Liver (tissue), 8 donors: ENCODE measurements at regions not wholly inside any gene's neighbourhood (a gene's known extent, or its start where the extent isn't known, plus 50 kb on each side); places are given as distances from the start of the nearest gene placed in this dataset.

Experiments used
- DNase-seq: peaks from one replicate; pipeline ENCODE4 v3.0.0-alpha.2; 2017; ENCODE audit warnings: low spot score
- H3K27ac ChIP-seq, 2 donors: one replicate each; pipeline ENCODE4 v1.7.0; 2013; ENCODE audit warnings: inconsistent platforms in 2 of 2, low read length in 2 of 2, control low read depth in 1 of 2, low read depth in 1 of 2, mild to moderate bottlenecking in 1 of 2
- H3K27me3 ChIP-seq, 4 donors: one replicate each; pipeline versions ENCODE4 v1.6.1 to v1.7.0; 2013; ENCODE audit warnings: low read length in 3 of 4, inconsistent platforms in 1 of 4, mild to moderate bottlenecking in 1 of 4, moderate library complexity in 1 of 4; ENCODE audit not compliant: control insufficient read depth in 4 of 4, insufficient read depth in 4 of 4
- H3K36me3 ChIP-seq, 4 donors: one replicate each; pipeline versions ENCODE4 v1.6.1 to v1.7.0; 2013; ENCODE audit warnings: low read length in 3 of 4, mild to moderate bottlenecking in 3 of 4, low read depth in 1 of 4, moderate library complexity in 1 of 4; ENCODE audit not compliant: control insufficient read depth in 4 of 4, insufficient read depth in 3 of 4
- H3K4me1 ChIP-seq, 4 donors: one replicate each; pipeline versions ENCODE4 v1.6.1 to v1.7.0; 2013; ENCODE audit warnings: low read length in 3 of 4, mild to moderate bottlenecking in 3 of 4, moderate library complexity in 1 of 4; ENCODE audit not compliant: control insufficient read depth in 4 of 4, insufficient read depth in 4 of 4
- H3K4me3 ChIP-seq, 3 donors: one replicate each; pipeline versions ENCODE4 v1.6.1 to v1.7.0; 2013; ENCODE audit warnings: low read length in 3 of 3, control low read depth in 1 of 3, low read depth in 1 of 3, mild to moderate bottlenecking in 1 of 3
- H3K9ac ChIP-seq, 2 donors: one replicate each; pipeline ENCODE4 v1.7.0; 2013; ENCODE audit warnings: low read length in 2 of 2, mild to moderate bottlenecking in 2 of 2, moderate library complexity in 2 of 2, control low read depth in 1 of 2, low read depth in 1 of 2
- H3K9me3 ChIP-seq, 4 donors: one replicate each; pipeline versions ENCODE4 v1.6.1 to v1.7.0; 2013; ENCODE audit warnings: low read length in 3 of 4; ENCODE audit not compliant: control insufficient read depth in 4 of 4
- CTCF ChIP-seq: fragments of 150-350 bp; IDR thresholded peaks from 2 replicates; pipeline ENCODE4 v1.5.1; 2017; ENCODE audit warnings: improper control_type of control experiment, low read depth, low read length; ENCODE audit not compliant: missing input control
- EGR1 ChIP-seq, 2 donors: IDR thresholded peaks; 2 replicates each; pipeline ENCODE4 v1.6.1; 2016 to 2018; ENCODE audit warnings: antibody characterized with exemption in 2 of 2, low read depth in 2 of 2
- GABPA ChIP-seq, 2 donors: IDR thresholded peaks in 1 of 2; conservative IDR thresholded peaks in 1 of 2; 2 replicates each; pipeline ENCODE4 v1.6.1; 2016; ENCODE audit warnings: antibody characterized with exemption in 2 of 2, mild to moderate bottlenecking in 1 of 2, moderate library complexity in 1 of 2
- JUND ChIP-seq, 2 donors: IDR thresholded peaks; 2 replicates each; pipeline ENCODE4 v1.6.1; 2016; ENCODE audit warnings: antibody characterized with exemption in 2 of 2
- RXRA ChIP-seq, 2 donors: IDR thresholded peaks; 2 replicates each; pipeline ENCODE4 v1.6.1; 2017 to 2018; ENCODE audit warnings: antibody characterized with exemption in 2 of 2, mild to moderate bottlenecking in 1 of 2
- ZBTB33 ChIP-seq: IDR thresholded peaks from 2 replicates; pipeline ENCODE4 v1.6.1; 2016; ENCODE audit warnings: antibody characterized with exemption
- WGBS: extraction: QIAGEN DNeasy Blood & Tissue Kit; methylation state at CpG from one replicate; pipeline ENCODE4 v1.1.7; 2013; 5-methylcytosine and 5-hydroxymethylcytosine counted together
- TF ChIP-seq, protein P1 (sequence below): IDR thresholded peaks from 2 replicates; pipeline ENCODE4 v1.6.1; 2016; ENCODE audit warnings: antibody characterized with exemption, mild to moderate bottlenecking
- donor health status: healthy.
- donor health status: healthy.
- donor health status: healthy.
- donor health status: healthy.
- donor health status: healthy.

GRCh38 chr6:169847141-169847674 lies 95.8 kb downstream of the ERMARD start (continued):
- no peak for TF ChIP-seq GABPA (IDR thresholded peaks at IDR 0.05 in 1 of 2, conservative IDR thresholded peaks at IDR 0.05 in 1 of 2)
- TF ChIP-seq, protein P1, sequence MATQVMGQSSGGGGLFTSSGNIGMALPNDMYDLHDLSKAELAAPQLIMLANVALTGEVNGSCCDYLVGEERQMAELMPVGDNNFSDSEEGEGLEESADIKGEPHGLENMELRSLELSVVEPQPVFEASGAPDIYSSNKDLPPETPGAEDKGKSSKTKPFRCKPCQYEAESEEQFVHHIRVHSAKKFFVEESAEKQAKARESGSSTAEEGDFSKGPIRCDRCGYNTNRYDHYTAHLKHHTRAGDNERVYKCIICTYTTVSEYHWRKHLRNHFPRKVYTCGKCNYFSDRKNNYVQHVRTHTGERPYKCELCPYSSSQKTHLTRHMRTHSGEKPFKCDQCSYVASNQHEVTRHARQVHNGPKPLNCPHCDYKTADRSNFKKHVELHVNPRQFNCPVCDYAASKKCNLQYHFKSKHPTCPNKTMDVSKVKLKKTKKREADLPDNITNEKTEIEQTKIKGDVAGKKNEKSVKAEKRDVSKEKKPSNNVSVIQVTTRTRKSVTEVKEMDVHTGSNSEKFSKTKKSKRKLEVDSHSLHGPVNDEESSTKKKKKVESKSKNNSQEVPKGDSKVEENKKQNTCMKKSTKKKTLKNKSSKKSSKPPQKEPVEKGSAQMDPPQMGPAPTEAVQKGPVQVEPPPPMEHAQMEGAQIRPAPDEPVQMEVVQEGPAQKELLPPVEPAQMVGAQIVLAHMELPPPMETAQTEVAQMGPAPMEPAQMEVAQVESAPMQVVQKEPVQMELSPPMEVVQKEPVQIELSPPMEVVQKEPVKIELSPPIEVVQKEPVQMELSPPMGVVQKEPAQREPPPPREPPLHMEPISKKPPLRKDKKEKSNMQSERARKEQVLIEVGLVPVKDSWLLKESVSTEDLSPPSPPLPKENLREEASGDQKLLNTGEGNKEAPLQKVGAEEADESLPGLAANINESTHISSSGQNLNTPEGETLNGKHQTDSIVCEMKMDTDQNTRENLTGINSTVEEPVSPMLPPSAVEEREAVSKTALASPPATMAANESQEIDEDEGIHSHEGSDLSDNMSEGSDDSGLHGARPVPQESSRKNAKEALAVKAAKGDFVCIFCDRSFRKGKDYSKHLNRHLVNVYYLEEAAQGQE: no peak
- no peak for TF ChIP-seq RXRA (IDR thresholded peaks at IDR 0.05)

- Histone ChIP-seq H3K4me1 (no peaks in the 10 kb centered on the region), H3K36me3 (no peaks in the 10 kb centered on the region), H3K4me3 (no peak overlapping the region), H3K27me3 (no peaks in the 10 kb centered on the region), H3K27ac (no peak overlapping the region), H3K9ac (no peak overlapping the region), H3K9me3 (no peaks in the 10 kb centered on the region)
- no peak for DNase-seq
- WGBS: 92% methylated on average over 17 of the region's 17 CpGs
- TF ChIP-seq ZBTB33: no peak
- TF ChIP-seq CTCF: no peak
- TF ChIP-seq JUND (IDR thresholded peaks at IDR 0.05): no peak
These were observed 95.0 kb downstream of the ERMARD start for GRCh38 chr6:169846286-169847056.

DNA sequence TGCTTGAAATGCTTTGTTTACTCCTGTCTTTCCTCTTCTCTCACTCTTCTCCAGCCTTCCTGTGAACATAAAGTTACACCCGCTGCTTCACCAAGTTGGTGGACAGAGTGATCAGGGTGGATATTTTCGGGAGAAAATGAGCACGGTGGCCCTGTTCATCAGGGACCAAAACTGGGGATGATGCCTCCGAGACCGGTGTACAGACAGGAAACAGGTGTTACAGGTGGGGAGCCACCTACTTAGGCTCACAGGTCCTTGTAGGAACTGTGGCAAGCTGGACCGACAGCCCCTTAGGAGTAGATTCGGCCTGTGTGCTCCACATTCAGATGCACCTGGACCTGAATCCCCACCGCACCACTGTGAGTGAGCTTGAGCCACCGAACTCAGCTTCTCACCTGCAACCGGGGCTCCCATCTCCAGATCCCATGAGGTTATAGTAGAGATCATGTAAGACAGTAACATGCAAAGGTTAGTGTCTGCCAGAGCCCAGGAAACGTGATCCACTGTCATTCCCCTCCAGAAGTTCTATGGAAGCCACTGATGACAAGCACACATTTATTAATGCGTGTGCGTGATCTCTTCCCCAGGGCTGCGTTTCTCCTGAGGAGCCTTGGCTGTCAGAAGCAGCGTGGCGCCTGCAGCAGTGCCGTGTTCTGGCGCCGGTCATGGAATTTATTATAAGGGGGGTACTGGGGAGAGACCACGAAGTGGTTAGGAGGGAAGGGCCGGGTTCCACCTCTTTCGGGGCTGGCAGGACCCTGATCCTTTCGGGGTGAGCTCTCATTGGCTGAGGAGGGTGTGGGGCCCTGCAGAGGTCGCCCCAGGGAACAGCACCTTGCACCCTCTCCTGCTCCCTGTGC lies 94.2 kb downstream of the ERMARD start:
- no peaks in the 10 kb centered on the region for H3K36me3 ChIP-seq
- DNase-seq: no peak
- H3K4me1 ChIP-seq: no peaks in the 10 kb centered on the region
- no peaks in the 10 kb centered on the region for H3K27me3 ChIP-seq
- no peak overlapping the region for H3K9ac ChIP-seq
- H3K4me3 ChIP-seq: no peak overlapping the region
- TF ChIP-seq EGR1 (IDR thresholded peaks at IDR 0.05; ENCODE audit: low read depth in 2 of 2): no peak
- TF ChIP-seq RXRA (IDR thresholded peaks at IDR 0.05): no peak
- H3K9me3 ChIP-seq: no peaks in the 10 kb centered on the region
- no peak overlapping the region for H3K27ac ChIP-seq
- WGBS: 91% methylated on average over 24 of the region's 24 CpGs
